NOMO-1 (cell line): ENCODE measurements at regions not wholly inside any gene's neighbourhood (a gene's known extent, or its start where the extent isn't known, plus 50 kb on each side); places are given as distances from the start of the nearest gene placed in this dataset.

ENCODE experiments used
- DNase-seq, 2 experiments: peaks; one replicate each; lab custom pipeline; 2025; ENCODE audit not compliant: unreplicated experiment in 2 of 2; lab: John Stamatoyannopoulos, UW

DNA sequence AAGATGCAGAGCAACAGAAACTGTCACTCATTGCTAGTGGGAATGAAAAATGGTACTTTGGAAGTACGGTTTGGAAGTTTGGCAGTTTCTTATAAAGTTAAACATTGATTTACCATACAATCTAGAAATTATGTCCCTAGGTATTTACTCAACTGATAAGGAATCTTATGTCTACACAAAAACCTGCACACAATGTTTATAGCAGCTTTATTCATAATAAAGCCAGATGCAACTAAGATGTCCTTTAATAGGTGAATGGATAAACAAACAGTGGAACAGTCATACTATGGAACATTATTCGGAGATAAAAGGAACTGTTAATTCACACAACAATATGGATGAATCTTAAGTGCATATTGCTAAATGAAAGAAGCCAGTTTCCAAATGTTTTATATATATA is 96.2 kb upstream of the SIRPA start:
- no peak for DNase-seq

DNA sequence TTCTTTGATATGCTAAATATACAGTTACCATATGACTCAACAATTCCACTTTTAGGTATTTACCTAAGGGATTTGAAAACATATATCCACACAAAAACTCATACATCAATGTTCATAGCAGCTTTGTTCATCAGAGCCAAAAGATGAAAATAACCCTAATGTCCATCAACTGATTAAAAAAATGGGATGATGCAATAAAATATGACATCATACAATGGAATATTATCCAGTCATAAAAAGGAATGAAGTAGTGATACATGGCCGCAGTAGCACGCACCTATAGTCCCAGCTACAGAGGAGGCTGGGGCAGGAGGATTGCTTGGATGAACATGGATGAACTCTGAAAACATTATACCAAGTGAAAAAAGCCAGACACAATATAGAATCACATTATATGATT is 101.4 kb upstream of the SIRPA start:
- DNase-seq: no peak

DNA sequence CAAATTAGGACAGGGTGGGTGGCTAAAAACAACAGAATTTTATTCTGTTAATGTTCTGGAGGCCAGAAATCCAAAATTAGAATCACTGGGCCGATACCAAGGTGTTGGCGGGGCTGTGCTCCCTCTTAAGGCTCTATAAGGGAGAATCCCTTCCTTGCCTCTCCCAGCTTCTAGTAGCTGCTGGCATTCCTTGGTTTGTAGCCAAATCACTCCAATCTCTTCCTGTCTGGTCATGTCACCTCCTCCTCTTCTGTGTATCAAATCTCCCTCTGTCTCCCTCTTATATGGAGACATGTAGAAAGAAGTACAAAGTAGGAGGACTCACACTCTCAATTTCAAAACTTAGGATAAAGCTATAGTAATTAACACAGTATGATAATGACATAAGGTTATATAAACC is 102.9 kb upstream of the SIRPA start:
- no peak for DNase-seq

DNA sequence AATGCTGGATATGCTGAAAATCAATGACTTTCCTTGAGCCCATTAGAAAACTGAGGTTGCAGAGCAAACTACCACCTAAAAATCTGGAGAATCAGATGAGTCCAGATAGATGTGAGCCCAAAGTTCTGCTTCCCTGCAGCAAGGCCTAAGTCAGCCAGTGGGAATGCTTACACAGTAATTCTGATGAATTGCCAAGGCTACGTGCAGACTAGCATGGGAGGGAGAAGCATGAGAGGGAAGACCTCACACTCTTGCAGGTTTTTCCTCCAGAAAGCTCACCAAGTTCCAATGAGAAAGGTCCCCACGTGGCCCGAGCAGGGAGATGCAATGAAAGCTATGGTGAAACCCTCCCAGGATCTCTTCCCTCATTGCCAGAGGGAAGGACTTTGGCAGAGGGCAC is 104.8 kb upstream of the SIRPA start:
- DNase-seq: no peak

DNA sequence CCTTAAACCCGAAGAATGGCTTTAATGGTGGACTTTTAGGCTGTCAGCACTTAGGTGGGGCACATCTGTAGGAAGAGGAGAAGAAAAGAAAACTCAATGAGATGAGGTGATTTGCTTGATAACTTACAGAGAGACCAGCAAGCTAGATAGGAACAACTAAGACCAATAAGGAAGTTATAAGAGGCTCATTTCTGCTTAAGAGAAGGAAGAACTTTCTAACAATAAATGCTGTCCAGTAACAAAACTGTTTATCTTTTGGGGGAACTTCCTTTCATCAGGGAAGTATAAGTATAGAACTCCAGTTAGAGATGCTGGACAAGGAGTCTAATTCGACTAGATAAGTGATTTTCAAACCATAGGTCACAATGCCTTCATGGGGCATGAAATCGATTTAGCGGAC is 107.2 kb upstream of the SIRPA start:
- DNase-seq: peak; percentile 27 to 78

DNA sequence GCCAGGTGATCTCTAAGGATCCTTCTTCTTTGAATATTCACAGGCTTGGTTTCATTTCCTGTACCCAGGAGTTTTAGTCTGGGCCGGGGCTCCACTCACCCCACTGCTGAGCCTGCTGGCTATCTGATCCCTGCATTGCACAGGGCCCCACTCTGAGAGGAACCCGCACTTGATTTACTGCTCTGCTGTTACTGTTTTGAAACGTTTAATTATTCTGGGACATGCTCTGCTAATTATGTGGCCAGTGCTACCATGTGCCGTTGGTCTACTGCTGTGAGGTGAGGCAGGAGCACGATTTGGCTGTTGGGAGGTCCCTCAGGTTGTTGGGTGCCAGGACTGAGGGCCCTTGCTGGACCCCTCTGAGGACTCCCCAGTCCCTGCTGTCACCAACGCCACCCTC is 108.7 kb upstream of the SIRPA start:
- DNase-seq: peak; percentile 96 to 99

DNA sequence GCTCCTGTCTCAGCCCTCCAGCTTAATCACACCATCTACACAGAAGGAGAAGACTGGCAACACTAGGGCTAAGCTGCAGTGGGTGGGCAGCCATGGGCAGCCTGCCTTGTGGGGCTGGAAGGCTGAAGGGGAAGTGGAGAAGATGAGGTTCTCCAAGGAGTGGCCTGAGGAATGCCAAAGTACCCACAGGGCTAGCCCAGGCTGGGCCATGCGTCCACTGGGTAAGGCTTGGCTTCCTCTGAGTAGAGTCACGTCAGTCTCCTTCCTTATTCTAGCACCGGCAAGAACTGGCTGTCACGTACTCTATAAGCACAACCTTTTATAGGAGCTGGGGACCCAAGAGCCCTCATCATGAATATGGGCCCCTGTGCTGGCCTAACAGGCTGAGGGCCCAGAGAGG is 110.6 kb upstream of the SIRPA start:
- DNase-seq: peak; percentile 40 to 60

DNA sequence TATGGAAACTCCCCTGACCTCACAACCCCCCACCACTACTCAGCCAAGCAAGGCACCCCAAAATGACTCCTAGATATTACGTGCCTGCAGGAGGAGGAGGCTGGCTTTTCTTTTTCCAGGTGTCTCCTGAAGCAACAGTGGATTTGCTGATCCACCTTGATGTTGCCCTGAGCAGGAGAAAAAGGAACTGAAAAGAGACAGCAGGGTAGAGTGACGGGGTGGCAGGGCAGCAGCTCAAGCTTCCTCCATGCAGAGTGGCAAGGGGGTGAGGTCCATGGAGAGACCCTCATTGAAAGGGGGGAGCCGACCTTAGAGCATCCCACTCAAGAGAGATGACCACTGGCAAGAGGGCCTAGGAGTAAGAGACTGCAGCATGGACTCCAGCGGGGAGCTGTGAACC is 112.0 kb upstream of the SIRPA start:
- peak; percentile 20 to 28 for DNase-seq

DNA sequence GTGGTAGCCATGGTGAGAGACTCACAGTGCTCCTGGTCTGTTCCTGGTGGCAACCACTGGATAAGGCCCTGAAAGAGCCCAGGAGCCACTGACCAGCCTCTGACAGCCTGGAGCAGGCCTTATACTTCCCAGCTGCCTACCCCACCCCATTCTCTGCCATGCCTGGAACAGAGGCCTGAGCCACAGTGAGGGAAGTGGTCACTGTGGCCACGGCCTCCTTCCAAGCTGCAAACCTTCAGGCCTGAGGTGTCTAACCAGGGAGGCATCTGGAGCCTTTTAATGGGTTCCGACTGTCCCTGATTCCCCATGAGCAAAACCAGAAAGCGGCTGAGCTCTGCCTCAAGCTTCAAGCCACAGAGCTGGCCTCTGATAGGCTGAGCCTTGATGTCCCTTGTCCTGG is 113.0 kb upstream of the SIRPA start:
- no peak for DNase-seq

DNA sequence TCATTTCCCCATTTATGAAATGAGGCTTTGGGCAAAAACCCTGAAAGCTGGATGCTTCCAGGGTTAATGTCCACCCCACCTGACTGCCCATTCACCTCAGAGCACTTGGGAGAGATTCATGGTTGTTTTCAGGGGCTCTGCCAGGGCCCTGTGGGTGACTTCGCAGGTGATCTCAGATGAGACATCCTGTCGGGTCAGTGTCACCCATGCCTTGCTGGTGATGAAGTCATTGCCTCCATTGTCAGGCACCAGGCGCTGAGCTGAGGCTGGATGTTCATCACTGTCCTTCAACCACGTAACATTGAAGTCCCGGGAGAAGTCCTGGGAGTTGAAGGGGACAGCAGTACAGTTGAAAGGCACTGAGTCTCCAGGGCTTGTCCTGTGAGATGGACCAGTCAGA is 115.6 kb upstream of the SIRPA start:
- DNase-seq: no peak

DNA sequence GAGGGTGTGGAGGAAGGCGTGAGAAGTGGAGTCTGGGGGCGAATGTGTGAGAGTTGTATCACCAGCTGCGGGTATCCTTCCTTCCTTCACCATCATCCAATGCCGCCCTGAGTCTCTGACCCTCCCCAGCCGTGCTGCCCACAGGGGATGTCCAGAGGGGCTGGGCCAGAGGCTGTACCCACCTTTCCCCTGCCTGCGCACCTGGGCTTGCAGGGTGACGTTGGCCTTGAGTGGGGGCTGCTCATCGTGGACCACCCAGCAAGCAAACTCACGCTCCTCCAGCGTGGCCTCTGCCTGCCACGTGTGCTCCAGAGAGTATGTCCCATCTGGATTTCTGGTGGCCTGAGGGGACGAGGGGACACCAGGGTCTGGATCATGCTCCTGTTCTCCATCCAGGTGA is 116.9 kb upstream of the SIRPA start:
- DNase-seq: no peak

DNA sequence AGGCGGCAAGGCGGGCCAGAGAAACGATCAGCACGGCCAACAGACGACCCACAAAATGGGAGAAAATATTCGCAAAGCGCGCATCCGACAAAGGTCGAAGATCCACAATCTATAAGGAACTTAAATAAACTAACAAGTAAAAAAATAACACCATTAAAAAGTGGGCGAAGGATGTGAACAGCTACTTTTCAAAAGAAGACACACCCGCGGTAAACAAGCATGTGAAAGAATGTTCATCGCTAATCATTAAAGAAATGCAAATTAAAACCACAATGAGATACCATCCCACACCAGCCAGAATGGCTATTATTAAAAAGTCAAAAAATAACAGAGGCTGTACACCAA is 117.8 kb upstream of the SIRPA start:
- DNase-seq: no peak

DNA sequence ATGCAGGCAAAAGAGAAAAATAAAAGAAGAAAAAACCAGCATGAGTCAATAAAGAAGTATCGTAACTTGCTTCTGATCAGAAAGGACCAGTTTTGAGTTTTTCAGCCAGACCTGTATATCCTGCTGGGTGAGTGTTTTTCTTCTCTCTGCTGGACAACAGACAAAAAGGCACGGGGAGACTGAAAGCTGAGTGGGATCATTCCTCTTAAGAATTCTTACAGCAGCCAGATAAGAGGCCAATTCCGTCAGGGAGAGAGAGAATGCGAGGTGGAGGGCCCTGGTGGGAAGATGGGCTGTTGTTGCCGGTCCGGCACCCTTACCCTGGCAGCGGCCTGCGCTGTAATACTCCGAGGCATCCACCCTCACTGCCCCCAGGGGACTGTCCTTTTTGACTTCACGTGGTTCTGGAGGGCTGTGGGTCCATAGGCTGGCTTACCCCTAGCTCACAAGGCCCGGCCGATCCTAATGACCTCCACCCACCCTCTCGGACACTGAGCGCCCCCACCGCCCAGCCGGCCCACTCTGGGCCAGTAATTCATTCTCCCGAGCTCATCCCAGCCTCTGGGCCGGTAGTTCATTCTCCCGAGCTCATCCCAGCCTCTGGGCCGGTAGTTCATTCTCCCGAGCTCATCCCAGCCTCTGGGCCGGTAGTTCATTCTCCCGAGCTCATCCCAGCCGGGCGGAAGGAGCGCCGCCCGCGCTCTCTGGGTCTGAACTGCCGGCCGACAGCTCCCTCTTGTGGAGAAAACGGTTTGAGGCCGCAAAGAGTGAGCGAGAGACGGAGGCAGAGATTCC is 118.3 kb upstream of the SIRPA start:
- DNase-seq: peak; percentile 71 to 75

DNA sequence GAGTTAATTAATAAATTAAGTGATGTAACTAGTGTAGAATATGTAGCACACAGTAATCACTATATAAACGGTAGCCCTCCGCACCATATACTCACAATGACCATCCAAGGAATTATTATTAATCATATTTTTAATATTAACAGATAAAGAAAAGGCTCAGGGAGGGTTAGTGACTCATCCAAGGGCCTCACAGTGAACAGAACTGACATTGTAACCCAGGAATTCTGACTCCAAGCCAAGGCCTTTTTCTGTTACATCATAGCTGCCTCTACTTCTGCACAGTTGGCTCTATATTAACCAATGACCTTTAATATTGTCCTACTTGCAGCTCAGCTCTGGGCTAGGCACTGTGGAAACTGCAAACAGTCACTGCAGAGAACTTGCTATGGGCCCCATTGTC is 117.5 kb upstream of the SIRPG start:
- no peak for DNase-seq

DNA sequence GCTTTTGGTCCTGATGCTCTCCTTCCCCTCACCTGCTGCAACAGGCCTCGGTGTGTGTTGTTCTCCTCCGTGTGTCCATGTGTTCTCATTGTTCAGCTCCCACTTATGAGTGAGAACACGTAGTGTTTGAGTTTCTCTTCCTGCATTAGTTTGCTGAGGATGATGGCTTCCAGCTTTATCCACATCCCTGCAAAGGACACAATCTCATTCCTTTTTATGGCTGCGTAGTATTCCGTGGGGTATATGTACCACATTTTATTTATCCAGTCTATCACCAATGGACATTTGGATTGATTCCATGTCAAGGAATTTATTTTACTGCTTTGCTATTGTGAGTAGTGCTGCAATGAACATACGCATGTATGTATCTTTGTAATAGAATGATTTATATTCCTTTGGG is 116.9 kb upstream of the SIRPG start:
- no peak for DNase-seq

DNA sequence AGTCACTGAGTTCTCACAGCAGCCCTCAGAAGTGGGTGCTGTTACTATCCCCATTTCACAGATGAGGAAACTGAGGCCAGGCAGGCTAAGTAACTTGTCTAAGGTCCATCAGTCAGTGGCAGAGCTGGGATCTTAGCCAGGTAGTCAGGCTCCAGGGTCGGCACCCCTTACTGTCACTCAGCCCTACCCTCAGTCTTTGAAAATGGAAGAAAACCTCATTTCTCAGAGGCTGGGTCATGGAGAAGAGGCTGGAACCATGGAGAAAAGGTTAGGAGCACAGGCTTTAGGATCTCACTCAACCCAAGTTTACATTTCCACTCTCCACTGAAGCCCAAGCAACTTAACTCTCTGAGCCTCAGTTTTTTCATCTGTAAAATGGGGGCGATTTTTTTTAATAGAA is 116.2 kb upstream of the SIRPG start:
- no peak for DNase-seq

DNA sequence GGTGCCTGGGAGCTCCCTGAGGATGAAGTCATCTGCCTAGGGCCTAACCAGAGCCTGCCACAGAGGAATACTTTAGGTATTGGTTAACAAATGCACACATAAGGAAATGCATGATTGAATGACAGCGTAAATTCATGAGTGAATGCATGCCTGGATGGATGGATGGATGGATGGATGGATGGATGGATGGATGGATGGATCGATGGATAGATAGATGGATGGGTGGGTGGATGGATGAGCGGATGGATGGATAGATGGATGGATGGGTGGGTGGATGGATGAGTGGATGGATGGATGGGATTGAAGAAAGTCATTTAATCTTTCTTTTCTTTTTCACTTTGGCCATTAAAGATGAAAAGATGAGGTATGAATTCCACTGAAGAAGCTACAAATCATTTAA is 111.9 kb upstream of the SIRPG start:
- DNase-seq: no peak

DNA sequence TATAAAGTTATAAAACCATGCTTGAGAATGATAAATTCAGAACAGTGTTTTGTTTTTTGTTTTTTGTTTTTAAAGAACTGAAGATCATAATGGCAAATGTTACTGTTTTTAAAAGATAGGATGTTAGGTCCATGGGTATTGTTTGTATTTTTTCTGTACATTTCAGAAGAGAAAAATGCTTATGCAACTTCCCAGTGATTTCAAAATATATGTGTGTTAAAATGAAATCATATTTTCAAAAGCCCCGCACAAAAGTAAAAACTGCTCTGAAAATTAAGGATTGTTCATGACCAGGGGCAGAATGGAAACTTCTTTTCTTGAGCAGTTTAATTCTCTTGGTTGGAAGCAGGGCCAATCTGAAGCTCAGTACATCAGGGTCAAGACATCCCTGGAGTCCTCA is 109.2 kb upstream of the SIRPG start:
- peak in 1 of 2 experiments; percentile 24 for DNase-seq

DNA sequence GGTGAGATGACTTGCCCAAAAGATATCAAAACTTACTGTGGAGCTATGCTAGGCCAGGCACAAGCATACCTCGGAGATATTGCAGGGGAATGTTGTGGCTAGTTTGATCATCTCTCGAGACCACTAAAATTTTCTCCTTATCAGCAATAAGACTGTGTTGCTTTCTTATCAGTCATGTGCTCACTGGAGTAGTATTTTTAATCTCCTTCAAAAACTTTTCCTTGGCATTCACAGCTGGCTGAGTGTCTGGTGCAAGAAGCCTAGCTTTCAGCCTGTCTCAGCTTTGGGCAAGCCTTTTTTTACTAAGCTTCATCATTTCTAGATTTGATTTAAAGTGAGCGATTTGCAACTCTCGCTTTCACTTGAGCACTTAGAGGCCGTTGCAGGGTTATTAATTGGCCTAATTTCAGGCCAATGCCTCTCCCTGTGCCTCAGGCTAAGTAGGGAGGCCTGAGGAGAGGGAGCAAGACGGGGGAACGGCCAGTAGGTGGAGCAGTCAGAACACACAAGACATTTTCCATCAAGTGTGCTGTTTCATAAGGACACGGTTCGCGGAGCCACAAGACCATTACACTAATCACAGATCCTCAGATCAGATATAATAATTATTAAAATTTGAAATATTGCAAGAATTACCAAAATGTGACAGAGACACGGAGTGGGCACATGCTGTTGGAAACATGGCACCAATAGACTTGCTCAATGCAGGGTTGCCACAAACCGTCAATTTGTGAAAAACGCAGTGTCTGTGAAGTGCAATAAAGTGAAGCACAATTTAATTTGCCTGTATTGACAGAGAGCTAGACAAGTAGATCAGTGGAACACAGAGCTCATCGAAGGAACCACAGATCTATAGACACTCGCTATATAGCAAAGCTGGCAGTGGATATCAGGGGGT is 106.8 kb upstream of the SIRPG start:
- DNase-seq: peak; percentile 60 to 76

DNA sequence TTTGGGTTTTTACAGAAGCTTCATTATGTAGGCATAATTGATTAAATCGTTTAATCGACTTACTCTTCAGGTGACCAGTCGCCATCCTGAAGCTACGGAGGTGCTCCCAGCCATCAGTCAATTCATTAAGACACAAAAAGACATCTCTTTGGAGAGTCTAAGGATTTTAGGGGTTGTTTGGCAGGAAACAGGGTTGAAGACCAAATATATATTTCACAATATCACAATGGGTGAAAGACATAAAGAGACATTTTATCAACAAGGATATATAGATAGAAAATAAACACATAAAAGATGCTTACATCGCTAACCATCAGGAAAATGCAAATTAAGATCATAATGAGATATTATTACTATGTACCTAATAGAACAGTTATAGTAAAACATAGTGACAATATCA is 104.0 kb upstream of the SIRPG start:
- DNase-seq: no peak

DNA sequence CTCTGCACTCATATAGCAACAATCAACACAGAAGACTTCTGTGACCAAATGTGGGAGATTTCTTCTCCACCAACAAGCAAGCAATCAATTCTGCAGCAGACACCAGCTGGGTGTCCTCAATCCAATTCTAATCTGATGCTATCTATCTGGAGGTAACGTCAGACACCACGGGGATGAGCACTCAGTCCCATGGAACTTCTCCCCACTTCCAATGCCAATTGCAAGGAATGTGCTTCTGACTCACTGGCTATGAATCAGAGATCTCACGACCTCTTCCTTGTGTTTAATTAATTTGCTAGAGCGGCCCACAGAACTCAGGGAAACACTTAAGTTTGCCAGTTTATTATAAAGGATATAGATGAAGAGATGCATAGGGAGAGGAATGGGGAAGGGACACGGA is 103.5 kb upstream of the SIRPG start:
- DNase-seq: no peak

DNA sequence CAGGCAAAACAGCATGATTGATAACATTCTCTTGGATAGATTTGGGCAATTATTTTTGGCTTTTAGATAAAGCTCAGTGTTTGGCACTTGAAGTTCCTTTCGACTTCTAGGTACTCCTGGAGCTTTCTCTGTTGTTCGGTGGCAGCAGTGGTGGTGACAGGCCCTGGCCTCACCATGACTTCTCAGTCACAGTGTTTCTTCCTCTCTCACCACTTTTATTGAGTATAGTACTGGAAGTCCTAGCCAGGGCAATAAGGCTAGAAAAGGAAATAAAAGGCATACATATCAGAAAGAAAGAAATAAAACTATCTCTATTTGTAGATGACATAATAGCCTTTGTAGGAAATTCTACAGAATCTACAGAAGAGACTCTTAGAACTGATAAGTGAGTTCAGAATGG is 101.2 kb upstream of the SIRPG start:
- DNase-seq: no peak
